Activated CD4-positive, alpha-beta T cell treated with anti-CD3 and anti-CD28 coated beads for 48 hours (primary cell): ENCODE measurements at regions not wholly inside any gene's neighbourhood (a gene's known extent, or its start where the extent isn't known, plus 50 kb on each side); places are given as distances from the start of the nearest gene placed in this dataset.

Source experiments
- DNase-seq: peaks from one replicate; pipeline ENCODE4 v3.0.0-alpha.2; 2020

DNA sequence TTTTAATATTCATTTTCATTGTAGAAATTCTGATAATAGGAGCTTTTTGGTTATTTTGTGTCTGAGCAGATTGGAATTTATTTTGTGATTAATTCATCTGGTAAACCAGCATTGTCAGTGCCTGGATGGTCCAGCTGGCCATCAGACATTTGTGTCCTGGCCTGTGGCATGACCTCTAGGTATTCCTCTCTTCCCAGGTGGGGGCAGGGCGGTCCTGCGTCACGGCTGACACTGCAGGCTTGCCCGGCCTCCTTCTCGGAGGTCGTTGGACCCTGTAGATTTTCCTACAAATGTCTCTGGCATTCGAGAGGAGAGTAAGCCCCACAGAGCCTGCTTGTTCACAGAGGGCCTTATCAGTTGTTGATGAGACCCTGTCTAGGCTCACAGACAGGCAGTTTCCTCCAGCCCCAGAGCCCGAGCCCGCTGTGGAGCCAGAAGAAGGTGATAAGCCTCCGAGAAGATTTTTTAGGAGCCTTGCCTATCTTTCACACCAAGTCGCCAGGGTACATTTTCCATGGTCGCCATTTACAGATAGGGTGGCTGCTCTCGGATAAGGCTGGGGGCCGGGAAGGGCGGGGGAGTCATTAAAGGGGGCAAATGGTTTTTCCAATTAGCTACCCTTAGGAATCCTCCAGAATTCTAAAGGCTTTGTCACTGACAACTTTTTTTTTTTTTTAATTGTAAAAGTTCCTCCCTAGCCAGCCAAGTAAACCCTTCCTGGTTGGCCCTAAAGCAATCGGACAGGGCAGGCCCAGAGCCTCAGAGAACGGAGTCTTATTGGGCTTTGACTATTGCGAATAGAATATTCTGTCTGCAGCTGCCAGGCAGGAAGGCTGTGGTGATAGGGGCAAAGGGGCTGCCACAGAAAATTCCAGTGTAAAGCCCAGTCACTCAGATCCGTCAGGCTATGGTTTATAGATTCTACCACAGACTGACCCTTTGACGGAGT lies 78.1 kb upstream of the TBX20 start:
- DNase-seq, result no peak

GRCh38 chr7:35329026-35329425 lies 75.1 kb upstream of the TBX20 start:
- DNase-seq, result no peak

GRCh38 chr7:35319606-35320005 lies 65.7 kb upstream of the TBX20 start:
- DNase-seq, result no peak

DNA sequence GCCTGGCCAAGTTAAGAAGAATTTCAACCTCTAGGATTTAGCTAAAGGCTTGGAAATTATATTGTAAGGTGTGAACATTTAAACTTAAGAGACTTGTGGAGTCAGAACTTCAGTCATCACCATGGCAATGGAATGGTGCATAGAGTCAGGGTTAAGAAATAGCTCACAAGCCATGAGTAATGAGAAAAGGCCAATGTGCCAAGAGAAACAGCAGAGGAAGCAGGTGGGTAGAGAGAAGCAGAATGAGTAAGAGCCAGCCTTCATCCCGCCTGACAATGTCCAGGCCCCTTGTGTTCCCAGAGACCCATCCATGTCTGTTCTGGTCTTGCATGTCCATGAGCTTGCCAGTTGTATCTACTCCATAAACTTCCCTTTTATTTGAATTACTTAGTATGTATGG lies 62.6 kb upstream of the TBX20 start:
- DNase-seq, result no peak

DNA sequence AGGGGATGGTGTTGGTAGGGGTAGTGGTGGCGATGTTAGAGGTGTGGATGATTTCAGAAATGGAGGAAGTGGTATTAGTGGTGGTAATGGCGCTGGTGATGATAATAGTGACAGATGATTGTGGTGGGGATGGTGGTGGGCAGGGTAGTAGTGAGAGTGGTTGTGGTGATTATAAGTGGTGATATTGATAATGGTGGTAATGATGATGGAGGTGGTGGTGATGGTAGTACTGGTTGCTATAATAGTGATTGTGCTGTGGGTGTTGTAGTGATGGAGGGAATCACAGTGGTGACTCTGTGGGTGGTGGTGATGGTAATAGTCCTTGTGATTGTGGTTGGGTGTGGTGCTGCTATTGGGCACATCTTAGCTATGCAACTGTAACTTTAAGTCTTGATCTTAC lies 61.6 kb upstream of the TBX20 start:
- no peak for DNase-seq

DNA sequence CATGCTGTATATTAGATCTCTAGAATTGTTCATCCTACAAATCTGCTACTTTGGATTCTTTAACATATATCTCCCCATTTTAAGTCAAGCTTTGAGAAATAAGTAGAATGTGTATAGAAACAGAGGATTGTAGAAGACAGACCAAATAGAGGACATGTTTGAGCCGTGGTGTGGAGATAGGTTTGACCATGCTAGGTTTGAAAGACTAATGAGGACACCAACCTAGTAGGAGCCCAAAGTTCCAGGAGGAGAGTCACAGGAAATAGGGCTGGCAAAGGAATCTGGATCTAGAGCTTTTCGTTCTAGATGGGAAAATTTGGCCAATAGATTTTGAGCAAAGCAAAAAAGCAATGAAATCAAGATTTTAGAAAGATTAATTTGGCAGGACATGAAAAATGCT lies 60.5 kb upstream of the TBX20 start:
- no peak for DNase-seq

DNA sequence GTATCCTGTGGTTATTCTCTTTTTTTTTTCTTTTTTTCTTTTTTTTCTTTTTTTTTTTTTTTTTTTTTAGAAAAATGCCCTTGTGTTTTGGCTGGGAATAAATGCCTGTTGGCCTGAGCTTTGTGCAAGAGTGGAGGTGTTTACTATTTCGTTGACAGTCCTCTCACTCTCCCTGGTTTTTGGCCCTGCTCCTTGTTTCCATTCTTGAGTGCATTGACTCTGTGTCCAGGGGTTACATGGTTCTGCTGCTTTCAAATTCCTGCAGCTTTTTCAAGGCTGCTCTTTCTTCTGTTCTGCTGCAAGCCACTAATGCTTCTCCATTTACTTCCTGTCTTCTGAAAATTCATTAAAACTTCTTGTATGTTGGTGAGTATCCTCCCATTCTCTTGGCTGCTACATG lies 59.7 kb upstream of the TBX20 start:
- no peak for DNase-seq
